GM04503 (cell line): ENCODE measurements at regions not wholly inside any gene's neighbourhood (a gene's known extent, or its start where the extent isn't known, plus 50 kb on each side); places are given as distances from the start of the nearest gene placed in this dataset.

Experiments
- DNase-seq: peaks from one replicate; pipeline ENCODE4 v3.0.0-alpha.2; 2012; ENCODE audit warnings: low read depth

DNA sequence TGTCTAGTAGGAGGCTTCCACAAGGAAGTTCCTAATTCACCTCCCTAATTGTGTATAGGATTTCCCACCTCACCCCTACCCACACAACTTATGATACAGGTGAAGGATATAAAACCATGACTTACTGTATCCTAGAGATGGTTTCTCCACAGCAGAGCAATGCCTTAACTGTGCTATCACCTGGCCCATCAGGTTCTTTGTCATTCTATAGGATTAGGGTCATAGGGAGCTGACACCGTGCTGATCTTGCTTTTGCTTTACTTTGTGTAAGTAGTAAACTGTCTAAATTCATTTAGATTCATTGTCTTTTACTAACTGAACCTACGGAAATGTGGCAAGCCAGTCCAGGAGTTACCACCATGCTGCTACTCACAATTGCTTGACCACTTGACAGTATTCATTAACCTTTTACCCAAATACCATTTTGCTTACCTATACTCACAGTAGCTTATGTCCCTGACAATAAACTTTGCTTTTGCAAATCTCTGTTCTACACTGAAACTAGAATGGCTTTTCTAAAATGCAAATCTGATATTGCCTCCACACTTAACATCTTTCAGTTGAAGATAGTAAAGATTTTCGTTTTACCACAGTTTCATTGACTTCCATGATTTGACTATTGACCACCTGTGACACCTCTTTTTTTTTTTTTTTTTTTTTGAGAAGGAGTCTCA is 147.6 kb downstream of the IFI44 start:
- no peak for DNase-seq

- DNase-seq, result no peak
Observed at GRCh38 chr1:78799926-78800325, 150.3 kb downstream of the IFI44 start.

GRCh38 chr1:78814176-78814575 is 164.5 kb downstream of the IFI44 start:
- DNase-seq, result no peak

- no peak for DNase-seq
Observed at GRCh38 chr1:78825561-78825960, 175.9 kb downstream of the IFI44 start.

- no peak for DNase-seq
Observed at GRCh38 chr1:78829644-78830043, 176.9 kb downstream of the ADGRL4 start.

DNA sequence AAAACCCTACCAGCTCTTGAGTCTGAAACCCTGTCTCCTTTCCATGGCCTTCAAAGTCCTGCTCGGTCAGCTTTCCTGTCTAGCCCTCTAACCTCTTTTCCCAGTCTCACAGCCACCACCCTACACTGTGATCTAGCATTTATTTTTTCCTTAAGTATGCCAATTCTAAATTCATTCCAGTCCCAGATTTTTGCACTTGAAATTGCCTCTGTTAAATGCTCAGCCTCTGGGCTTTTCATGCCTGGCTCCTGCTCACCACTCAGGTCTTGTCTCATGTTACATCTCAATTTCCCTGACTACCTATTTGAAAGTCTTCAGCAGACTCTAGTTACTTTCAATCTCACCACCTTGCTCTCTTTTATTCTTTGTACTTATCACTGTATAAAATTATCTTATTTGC is 176.2 kb downstream of the ADGRL4 start:
- DNase-seq, result no peak

DNA sequence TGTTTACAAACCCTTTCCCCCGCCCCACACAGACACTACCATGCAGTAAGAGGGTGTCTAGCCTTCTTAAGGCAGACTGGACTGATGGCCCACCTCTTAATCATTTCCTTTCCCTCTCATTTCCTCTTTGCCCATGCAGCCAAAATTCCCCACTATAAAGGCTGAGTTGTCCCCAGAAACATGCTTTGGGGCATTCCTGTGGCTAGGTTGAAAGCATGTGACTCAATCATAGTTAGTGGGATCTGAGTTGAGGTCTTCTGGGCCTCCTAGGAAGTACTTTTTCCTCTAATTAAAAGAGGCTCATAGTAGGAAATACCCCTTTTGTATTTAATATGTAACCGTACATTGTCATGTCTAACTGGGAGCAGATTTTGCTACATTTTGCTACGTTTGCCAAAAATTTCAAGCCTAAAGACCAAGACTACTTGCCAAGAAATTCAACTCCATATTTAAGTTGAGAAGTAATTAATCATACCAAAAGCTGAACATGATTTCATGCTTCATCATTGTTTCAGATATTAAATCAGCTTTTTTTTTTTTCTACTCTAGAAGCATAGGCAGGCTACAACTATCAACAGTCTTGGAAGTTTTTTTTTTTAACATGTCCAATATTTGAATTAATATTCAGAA is 174.7 kb downstream of the ADGRL4 start:
- peak; percentile 83 for DNase-seq

GRCh38 chr1:78833491-78833890 is 173.0 kb downstream of the ADGRL4 start:
- DNase-seq, result peak; percentile 53

GRCh38 chr1:78834201-78834741 is 172.3 kb downstream of the ADGRL4 start:
- no peak for DNase-seq

DNA sequence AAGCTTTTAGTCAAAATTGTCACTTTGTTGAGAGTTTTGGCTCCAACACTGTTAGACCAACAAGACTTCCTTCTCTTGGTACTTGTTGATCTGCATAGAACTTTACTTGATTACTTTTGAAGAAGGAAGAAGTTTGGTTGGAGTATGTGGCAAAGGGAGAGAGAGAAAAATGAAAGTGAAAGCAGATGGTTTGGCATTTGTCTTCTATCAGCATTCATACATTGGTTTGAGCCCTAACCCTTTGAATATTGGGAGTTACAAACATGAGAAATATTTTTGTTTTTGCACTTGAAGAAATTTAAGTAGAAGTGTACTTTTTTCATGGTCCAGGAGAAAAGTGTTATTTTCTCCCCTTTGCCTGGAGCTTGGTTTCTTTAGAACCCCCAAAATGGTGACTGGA is 169.8 kb downstream of the ADGRL4 start:
- no peak for DNase-seq

DNA sequence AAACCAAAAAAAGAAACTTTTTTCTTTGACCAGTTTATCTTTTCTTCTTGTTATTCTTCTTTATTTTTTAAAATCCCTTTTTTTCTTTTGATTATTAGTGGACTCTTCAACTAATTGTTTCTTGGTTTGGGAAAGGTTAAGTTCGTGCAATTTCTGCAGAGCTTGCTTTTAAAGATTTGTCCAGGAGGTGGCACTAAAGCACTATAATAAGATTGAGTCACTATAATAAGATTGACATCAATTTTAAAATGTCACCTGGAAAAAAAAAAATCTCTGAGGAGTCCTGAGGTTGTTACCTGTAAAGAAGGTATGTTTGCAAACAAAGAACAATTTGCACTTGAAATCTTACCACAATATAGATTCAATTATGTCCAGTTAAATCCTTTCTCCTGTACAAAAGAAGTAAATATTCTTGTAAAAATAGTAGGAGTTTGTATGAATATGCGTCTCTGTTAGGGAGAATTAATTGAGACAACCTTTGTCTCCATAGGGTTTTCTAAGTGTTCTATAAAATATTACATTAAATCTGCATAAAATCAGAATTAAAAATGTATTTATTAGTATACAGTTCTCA is 166.7 kb downstream of the ADGRL4 start:
- DNase-seq, result no peak
